Mammary epithelial cell (primary cell): ENCODE measurements at regions not wholly inside any gene's neighbourhood (a gene's known extent, or its start where the extent isn't known, plus 50 kb on each side); places are given as distances from the start of the nearest gene placed in this dataset.

Source experiments
- EZH2 ChIP-seq: IDR thresholded peaks from 2 replicates; pipeline ENCODE4 v1.6.1; 2012; ENCODE audit warnings: low read length, inconsistent platforms, borderline replicate concordance
- TF ChIP-seq, protein P1 (sequence below), 2 donors: IDR thresholded peaks in 1 of 2; conservative IDR thresholded peaks in 1 of 2; 2 replicates each; pipeline ENCODE4 v1.5.1; 2011 to 2012; ENCODE audit warnings: inconsistent platforms in 2 of 2, low read length in 2 of 2, mild to moderate bottlenecking in 2 of 2, control low read depth in 1 of 2, low read depth in 1 of 2; ENCODE audit not compliant: insufficient read depth in 1 of 2; ENCODE audit errors: extremely low read depth in 1 of 2

DNA sequence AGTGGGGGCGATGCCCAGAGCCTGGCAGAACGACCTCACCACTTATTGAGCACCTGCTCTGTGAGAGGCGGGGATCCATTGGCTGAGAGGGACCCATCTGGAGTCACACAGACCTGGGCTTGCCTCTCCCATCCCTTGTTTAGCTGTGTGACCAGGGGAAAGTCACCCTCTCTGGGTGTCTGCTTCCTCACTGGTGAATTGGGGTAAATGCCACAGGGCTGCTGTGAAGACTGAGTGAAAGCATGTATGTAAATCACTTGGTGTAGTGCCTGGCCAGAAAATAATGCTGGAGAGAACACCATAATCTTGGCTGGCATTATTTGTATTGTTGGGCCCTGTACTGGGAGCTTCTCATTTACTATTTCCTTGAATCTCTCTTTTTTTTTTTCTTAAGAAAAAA is 83.4 kb upstream of the PRL start:
- no peak for TF ChIP-seq EZH2
- TF ChIP-seq, protein P1, sequence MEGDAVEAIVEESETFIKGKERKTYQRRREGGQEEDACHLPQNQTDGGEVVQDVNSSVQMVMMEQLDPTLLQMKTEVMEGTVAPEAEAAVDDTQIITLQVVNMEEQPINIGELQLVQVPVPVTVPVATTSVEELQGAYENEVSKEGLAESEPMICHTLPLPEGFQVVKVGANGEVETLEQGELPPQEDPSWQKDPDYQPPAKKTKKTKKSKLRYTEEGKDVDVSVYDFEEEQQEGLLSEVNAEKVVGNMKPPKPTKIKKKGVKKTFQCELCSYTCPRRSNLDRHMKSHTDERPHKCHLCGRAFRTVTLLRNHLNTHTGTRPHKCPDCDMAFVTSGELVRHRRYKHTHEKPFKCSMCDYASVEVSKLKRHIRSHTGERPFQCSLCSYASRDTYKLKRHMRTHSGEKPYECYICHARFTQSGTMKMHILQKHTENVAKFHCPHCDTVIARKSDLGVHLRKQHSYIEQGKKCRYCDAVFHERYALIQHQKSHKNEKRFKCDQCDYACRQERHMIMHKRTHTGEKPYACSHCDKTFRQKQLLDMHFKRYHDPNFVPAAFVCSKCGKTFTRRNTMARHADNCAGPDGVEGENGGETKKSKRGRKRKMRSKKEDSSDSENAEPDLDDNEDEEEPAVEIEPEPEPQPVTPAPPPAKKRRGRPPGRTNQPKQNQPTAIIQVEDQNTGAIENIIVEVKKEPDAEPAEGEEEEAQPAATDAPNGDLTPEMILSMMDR (conservative IDR thresholded peaks at IDR 0.05 in 1 of 2, IDR thresholded peaks at IDR 0.05 in 1 of 2; ENCODE audit: extremely low read depth in 1 of 2, insufficient read depth in 1 of 2, low read depth in 1 of 2, low read length in 2 of 2) = no peak
